Neuron (in vitro differentiated cells): ENCODE measurements at regions not wholly inside any gene's neighbourhood (a gene's known extent, or its start where the extent isn't known, plus 50 kb on each side); places are given as distances from the start of the nearest gene placed in this dataset.
"Not testable (repeated sequence)": the region's sequence is repeated elsewhere in the genome, so short reads cannot be mapped to it uniquely, and the experiment has no call there.

Source experiments
- H2AFZ ChIP-seq: one replicate; pipeline ENCODE4 v1.6.1; 2013; ENCODE audit warnings: low read depth, mild to moderate bottlenecking, inconsistent platforms, low read length, moderate library complexity
- H3K27me3 ChIP-seq: one replicate; pipeline ENCODE4 v1.6.1; 2013; ENCODE audit warnings: low read length; ENCODE audit not compliant: insufficient read depth
- H3K36me3 ChIP-seq: one replicate; pipeline ENCODE4 v1.6.1; 2013; ENCODE audit warnings: low read length; ENCODE audit not compliant: insufficient read depth
- H3K4me1 ChIP-seq: one replicate; pipeline ENCODE4 v1.6.1; 2013; ENCODE audit warnings: low read length; ENCODE audit not compliant: insufficient read depth
- H3K4me3 ChIP-seq: 2 replicates; pipeline ENCODE4 v1.5.1; 2013; ENCODE audit warnings: mild to moderate bottlenecking, low read length, moderate library complexity
- H3K9me3 ChIP-seq: one replicate; pipeline ENCODE4 v1.6.1; 2013; ENCODE audit warnings: low read length

- Histone ChIP-seq H2AFZ (no peak overlapping the region), H3K9me3 (no peaks in the 10 kb centered on the region), H3K36me3 (no peaks in the 10 kb centered on the region), H3K4me1 (no peaks in the 10 kb centered on the region), H3K4me3 (no peak overlapping the region), H3K27me3 (no peaks in the 10 kb centered on the region)
Measured at GRCh38 chr9:119701651-119702050, 332.4 kb upstream of the BRINP1 start.

DNA sequence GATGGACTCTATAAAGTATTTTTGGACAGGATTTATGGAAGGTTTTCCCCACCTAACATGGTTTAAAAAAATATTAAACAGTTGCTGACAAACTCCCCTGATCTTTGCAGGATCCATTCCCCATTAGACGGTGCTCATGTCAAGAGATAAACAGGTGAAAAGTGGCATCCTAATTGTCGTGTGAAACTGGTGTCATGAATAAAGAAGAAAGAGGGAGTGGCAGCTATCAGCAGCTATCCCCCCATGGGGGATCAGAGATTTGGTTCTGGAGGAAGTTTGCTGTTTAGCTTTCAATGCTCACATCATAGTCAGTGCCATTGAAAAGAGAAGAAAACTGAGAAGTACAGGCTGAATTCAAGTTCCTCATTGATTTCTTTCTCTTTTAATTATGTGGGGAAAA is 329.3 kb upstream of the BRINP1 start:
- Histone ChIP-seq H3K4me1 (no peaks in the 10 kb centered on the region), H3K9me3 (no peaks in the 10 kb centered on the region), H2AFZ (no peak overlapping the region), H3K4me3 (no peak overlapping the region), H3K27me3 (no peaks in the 10 kb centered on the region), H3K36me3 (no peaks in the 10 kb centered on the region)

- Histone ChIP-seq H2AFZ (no peak overlapping the region), H3K4me1 (no peaks in the 10 kb centered on the region), H3K9me3 (no peaks in the 10 kb centered on the region), H3K36me3 (no peaks in the 10 kb centered on the region), H3K27me3 (no peaks in the 10 kb centered on the region), H3K4me3 (no peak overlapping the region)
Measured at GRCh38 chr9:119697996-119698395, 328.8 kb upstream of the BRINP1 start.

- Histone ChIP-seq H3K36me3 (no peaks in the 10 kb centered on the region), H3K9me3 (no peaks in the 10 kb centered on the region), H3K4me3 (no peak overlapping the region), H3K4me1 (no peaks in the 10 kb centered on the region), H3K27me3 (no peaks in the 10 kb centered on the region), H2AFZ (no peak overlapping the region)
Measured at GRCh38 chr9:119689879-119690278, 320.6 kb upstream of the BRINP1 start.

- H3K36me3 ChIP-seq, result no peaks in the 10 kb centered on the region
- H3K9me3 ChIP-seq, result no peaks in the 10 kb centered on the region
- no peaks in the 10 kb centered on the region for H3K4me1 ChIP-seq
- no peaks in the 10 kb centered on the region for H3K27me3 ChIP-seq
- H3K4me3 ChIP-seq, result no peak overlapping the region
- no peak overlapping the region for H2AFZ ChIP-seq
Measured at GRCh38 chr9:119688547-119688946, 319.3 kb upstream of the BRINP1 start.

- Histone ChIP-seq H3K27me3 (no peaks in the 10 kb centered on the region), H3K4me1 (no peaks in the 10 kb centered on the region), H3K4me3 (no peak overlapping the region), H2AFZ (no peak overlapping the region), H3K9me3 (no peaks in the 10 kb centered on the region), H3K36me3 (no peaks in the 10 kb centered on the region)
Measured at GRCh38 chr9:119677811-119678505, 308.7 kb upstream of the BRINP1 start.

DNA sequence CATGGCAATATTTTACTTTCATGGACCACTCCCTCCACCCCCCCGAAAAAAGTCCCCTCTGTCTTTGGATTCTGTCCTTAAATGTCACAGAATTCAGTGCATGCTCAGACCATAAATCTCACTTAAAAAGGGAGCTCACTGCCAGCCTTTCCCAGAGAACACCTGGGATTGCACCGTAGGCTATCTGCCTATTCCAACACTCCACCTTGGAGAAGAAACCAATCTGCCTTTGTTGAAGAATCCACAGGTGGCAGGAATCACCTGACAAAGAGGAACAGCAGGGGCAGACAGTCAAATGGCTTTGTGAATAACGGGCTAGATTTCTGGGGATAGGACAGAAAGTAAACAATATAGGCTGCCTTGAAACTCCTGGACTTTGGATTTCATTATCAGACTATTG is 306.7 kb upstream of the BRINP1 start:
- Histone ChIP-seq H3K4me3 (no peak overlapping the region), H3K27me3 (no peaks in the 10 kb centered on the region), H3K4me1 (no peaks in the 10 kb centered on the region), H3K9me3 (no peaks in the 10 kb centered on the region), H2AFZ (no peak overlapping the region), H3K36me3 (no peaks in the 10 kb centered on the region)

- not testable (repeated sequence) for H3K4me3 ChIP-seq, H3K27me3 ChIP-seq, H3K4me1 ChIP-seq, H3K9me3 ChIP-seq, H2AFZ ChIP-seq, H3K36me3 ChIP-seq
Measured at GRCh38 chr9:119672763-119673162, 303.5 kb upstream of the BRINP1 start.

- Histone ChIP-seq H3K4me1 (no peaks in the 10 kb centered on the region), H3K4me3 (no peak overlapping the region), H3K36me3 (no peaks in the 10 kb centered on the region), H2AFZ (no peak overlapping the region), H3K27me3 (no peaks in the 10 kb centered on the region), H3K9me3 (no peaks in the 10 kb centered on the region)
Measured at GRCh38 chr9:119667916-119668315, 298.7 kb upstream of the BRINP1 start.

GRCh38 chr9:119667163-119667562 is 297.9 kb upstream of the BRINP1 start:
- H3K27me3 ChIP-seq, result no peaks in the 10 kb centered on the region
- H3K36me3 ChIP-seq, result no peaks in the 10 kb centered on the region
- no peaks in the 10 kb centered on the region for H3K9me3 ChIP-seq
- no peak overlapping the region for H2AFZ ChIP-seq
- no peaks in the 10 kb centered on the region for H3K4me1 ChIP-seq
- H3K4me3 ChIP-seq, result no peak overlapping the region

DNA sequence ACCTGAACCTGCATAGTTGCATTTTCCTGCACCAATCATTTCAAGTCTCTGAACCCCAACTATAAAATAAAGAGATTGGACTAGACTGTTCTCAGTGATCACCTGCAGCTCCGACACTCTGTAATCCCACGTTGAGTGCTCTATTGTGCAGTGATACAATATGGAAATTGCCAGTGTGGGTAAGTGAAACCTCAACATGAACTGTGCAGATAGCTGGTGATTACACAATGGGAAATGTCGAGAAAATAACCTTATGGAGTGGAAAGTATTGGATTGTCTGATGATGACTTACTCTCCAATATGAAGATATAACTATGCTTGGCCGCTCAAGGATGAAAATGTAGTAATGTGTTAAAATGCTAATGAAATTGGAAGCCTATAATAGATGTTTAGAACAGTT is 293.1 kb upstream of the BRINP1 start:
- Histone ChIP-seq H3K9me3 (no peaks in the 10 kb centered on the region), H3K36me3 (no peaks in the 10 kb centered on the region), H2AFZ (no peak overlapping the region), H3K4me3 (no peak overlapping the region), H3K4me1 (no peaks in the 10 kb centered on the region), H3K27me3 (peaks cover 2% of the 10 kb centered on the region)

GRCh38 chr9:119652931-119653330 is 283.7 kb upstream of the BRINP1 start:
- no peak overlapping the region for H2AFZ ChIP-seq
- H3K36me3 ChIP-seq, result no peaks in the 10 kb centered on the region
- H3K9me3 ChIP-seq, result no peaks in the 10 kb centered on the region
- H3K4me1 ChIP-seq, result no peaks in the 10 kb centered on the region
- H3K27me3 ChIP-seq, result no peaks in the 10 kb centered on the region
- H3K4me3 ChIP-seq, result no peak overlapping the region

DNA sequence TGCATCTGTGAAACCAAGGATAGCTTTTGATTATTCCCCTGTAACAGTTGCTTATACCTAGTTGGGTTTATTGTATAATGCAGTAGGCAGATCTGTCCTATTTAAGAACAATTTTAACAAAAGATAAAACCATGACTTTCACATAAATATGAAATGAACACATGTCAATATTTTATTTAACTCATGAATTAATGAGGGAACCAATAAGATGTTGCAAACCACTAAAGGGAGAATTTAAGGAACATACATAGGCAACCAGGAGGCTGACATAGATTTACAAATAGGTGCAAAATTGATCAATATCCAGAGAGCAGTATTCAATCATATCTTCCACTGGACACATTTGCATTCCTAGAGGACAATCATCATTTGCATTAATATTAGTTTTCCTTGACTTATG is 280.0 kb upstream of the BRINP1 start:
- H2AFZ ChIP-seq, result no peak overlapping the region
- no peaks in the 10 kb centered on the region for H3K4me1 ChIP-seq
- H3K27me3 ChIP-seq, result peaks cover 2% of the 10 kb centered on the region
- H3K36me3 ChIP-seq, result no peaks in the 10 kb centered on the region
- H3K9me3 ChIP-seq, result no peaks in the 10 kb centered on the region
- H3K4me3 ChIP-seq, result no peak overlapping the region

- no peaks in the 10 kb centered on the region for H3K4me1 ChIP-seq
- H3K4me3 ChIP-seq, result no peak overlapping the region
- no peaks in the 10 kb centered on the region for H3K9me3 ChIP-seq
- H3K27me3 ChIP-seq, result no peaks in the 10 kb centered on the region
- no peaks in the 10 kb centered on the region for H3K36me3 ChIP-seq
- H2AFZ ChIP-seq, result no peak overlapping the region
Measured at GRCh38 chr9:119639287-119639955, 270.2 kb upstream of the BRINP1 start.
